Thoracic aorta (tissue), 2 donors: ENCODE measurements at regions not wholly inside any gene's neighbourhood (a gene's known extent, or its start where the extent isn't known, plus 50 kb on each side); places are given as distances from the start of the nearest gene placed in this dataset.

Experiments used
- ATAC-seq: fragments of 150-250 bp; one replicate; pipeline ENCODE4 v1.8.0; 2017; ENCODE audit warnings: low read depth; ENCODE audit not compliant: insufficient number of reproducible peaks, low FRiP score
- DNase-seq: peaks from one replicate; pipeline ENCODE4 v3.0.0-alpha.2; 2020; ENCODE audit warnings: low spot score
- H3K27ac ChIP-seq, 2 donors: fragments of 200-600 bp; sonication (generic); 1 replicate in 1 of 2; 2 replicates in 1 of 2; pipeline ENCODE4 v1.5.1; 2016; ENCODE audit warnings: mild to moderate bottlenecking in 2 of 2, moderate library complexity in 2 of 2
- H3K27me3 ChIP-seq: fragments of 200-600 bp; sonication (generic); replicated peaks from 2 replicates; pipeline ENCODE4 v1.6.0; 2016; ENCODE audit warnings: mild to moderate bottlenecking; ENCODE audit not compliant: insufficient read depth
- H3K36me3 ChIP-seq: fragments of 200-600 bp; sonication (generic); one replicate; pipeline ENCODE4 v1.5.1; 2016
- H3K4me1 ChIP-seq, 2 donors: fragments of 200-600 bp; sonication (generic); 1 replicate in 1 of 2; 2 replicates in 1 of 2; pipeline versions ENCODE4 v1.5.1 to v1.6.0; 2016; ENCODE audit warnings: low read depth in 2 of 2, mild to moderate bottlenecking in 1 of 2; ENCODE audit not compliant: control insufficient read depth in 1 of 2
- H3K4me3 ChIP-seq: fragments of 200-600 bp; sonication (generic); 2 replicates; pipeline ENCODE4 v1.5.1; 2016; ENCODE audit warnings: mild to moderate bottlenecking
- H3K9me3 ChIP-seq: fragments of 200-600 bp; sonication (generic); 2 replicates; pipeline ENCODE4 v1.5.1; 2016
- TF ChIP-seq, protein P1 (sequence below): fragments of 200-600 bp; sonication (generic); IDR thresholded peaks from one replicate; pipeline ENCODE4 v1.5.1; 2019; ENCODE audit warnings: antibody characterized with exemption

DNA sequence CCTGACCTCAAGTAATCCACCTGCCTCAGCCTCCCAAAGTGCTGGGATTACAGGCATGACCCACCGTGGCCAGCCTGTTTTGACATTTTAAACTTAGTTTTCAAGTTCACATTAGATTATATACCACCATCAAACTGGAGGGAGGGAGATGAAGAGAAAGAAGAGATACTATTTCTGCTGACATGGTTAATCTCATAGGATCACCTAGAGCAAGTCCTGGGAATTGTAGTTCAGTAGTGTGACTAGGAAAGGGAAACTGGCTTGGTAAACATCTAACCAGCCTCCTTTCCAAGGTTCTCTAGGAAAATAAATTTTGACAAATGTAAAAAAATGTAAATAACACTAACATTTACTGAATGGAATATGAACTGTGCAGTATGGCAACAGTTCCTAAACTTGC, 120.5 kb upstream of the ASCC3 start:
- no peaks in the 10 kb centered on the region for H3K4me1 ChIP-seq
- DNase-seq: no peak
- no peak overlapping the region for H3K27ac ChIP-seq
- no peaks in the 10 kb centered on the region for H3K27me3 ChIP-seq
- TF ChIP-seq, protein P1, sequence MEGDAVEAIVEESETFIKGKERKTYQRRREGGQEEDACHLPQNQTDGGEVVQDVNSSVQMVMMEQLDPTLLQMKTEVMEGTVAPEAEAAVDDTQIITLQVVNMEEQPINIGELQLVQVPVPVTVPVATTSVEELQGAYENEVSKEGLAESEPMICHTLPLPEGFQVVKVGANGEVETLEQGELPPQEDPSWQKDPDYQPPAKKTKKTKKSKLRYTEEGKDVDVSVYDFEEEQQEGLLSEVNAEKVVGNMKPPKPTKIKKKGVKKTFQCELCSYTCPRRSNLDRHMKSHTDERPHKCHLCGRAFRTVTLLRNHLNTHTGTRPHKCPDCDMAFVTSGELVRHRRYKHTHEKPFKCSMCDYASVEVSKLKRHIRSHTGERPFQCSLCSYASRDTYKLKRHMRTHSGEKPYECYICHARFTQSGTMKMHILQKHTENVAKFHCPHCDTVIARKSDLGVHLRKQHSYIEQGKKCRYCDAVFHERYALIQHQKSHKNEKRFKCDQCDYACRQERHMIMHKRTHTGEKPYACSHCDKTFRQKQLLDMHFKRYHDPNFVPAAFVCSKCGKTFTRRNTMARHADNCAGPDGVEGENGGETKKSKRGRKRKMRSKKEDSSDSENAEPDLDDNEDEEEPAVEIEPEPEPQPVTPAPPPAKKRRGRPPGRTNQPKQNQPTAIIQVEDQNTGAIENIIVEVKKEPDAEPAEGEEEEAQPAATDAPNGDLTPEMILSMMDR: no peak
- no peaks in the 10 kb centered on the region for H3K9me3 ChIP-seq
- H3K36me3 ChIP-seq: no peaks in the 10 kb centered on the region
- H3K4me3 ChIP-seq: no peak overlapping the region
- no peak for ATAC-seq

DNA sequence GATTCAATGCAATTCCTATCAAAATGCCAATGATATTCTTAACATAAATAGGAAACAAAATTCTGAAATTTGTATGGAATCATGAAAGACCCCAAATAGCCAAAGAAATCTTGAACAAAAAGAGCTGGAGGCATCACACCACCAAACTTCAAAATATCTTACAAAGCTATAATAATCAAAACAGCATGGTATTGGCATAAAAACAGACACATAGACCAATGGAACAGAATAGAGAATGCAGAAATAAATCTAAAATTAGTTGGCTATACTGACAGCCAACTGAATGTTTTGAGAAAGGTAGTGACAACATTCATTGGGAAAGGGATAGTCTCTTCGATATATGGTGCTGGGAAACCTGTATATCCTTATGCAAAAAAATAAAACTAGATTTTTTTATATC, 121.9 kb upstream of the ASCC3 start:
- H3K4me1 ChIP-seq: no peaks in the 10 kb centered on the region
- no peak overlapping the region for H3K27ac ChIP-seq
- no peaks in the 10 kb centered on the region for H3K9me3 ChIP-seq

DNA sequence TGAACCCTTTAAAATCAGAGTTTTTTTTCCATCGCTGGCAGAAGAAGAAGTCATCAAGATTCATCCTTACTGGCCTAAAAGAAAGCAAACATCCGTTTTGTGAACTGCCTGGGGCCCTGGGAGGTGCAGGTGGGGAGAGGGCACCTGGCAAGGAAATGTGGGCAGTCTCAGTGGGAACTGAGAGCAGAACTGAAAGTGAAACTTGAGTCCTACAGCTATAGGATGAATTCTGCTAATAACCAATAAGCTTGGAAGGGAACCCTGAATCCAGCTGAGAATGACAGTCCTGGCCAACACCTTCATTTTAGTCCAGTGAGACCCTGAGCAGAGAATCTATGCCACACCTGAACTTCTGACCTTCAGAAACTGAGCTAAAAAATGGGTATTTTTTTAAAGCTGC, 130.1 kb upstream of the ASCC3 start:
- Histone ChIP-seq H3K27me3 (no peaks in the 10 kb centered on the region), H3K27ac (no peak overlapping the region), H3K4me3 (peak overlapping the region; percentile 17), H3K9me3 (no peaks in the 10 kb centered on the region), H3K36me3 (no peaks in the 10 kb centered on the region), H3K4me1 (no peaks in the 10 kb centered on the region)
- TF ChIP-seq, protein P1: no peak
- no peak for DNase-seq
- ATAC-seq: no peak

More for the DNA sequence above, 121.9 kb upstream of the ASCC3 start:
- H3K27me3 ChIP-seq: no peaks in the 10 kb centered on the region
- DNase-seq (no peak), ATAC-seq (no peak)
- TF ChIP-seq, protein P1: no peak
- H3K36me3 ChIP-seq: no peaks in the 10 kb centered on the region
- H3K4me3 ChIP-seq: no peak overlapping the region

DNA sequence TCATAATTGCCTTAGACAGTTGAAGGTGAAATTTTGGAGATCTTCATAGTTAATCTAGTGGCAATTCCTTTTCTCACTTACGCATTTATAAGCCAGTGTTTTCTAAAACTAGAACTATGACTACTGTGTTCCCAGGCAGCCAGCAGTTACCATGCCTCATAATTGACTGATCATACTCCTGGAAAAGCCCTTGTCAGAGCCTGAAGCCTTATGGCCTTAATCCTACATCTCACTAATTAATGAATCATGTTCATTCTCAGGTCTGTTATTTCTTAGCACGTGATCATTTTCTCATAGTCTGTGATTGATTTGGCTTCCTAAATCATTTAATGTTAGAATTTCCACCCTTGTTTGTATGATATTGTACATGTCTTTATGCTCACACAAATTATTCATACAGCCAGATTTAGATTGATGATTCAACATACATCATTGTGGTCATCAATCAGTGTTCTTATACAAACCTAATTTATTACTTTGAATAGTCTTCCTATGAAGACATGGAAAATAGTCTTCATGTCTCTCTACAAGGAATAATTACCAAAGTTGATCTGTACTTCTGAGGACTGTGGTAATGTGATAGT, 132.6 kb upstream of the ASCC3 start:
- H3K9me3 ChIP-seq: no peaks in the 10 kb centered on the region
- no peaks in the 10 kb centered on the region for H3K36me3 ChIP-seq
- H3K4me3 ChIP-seq: no peak overlapping the region
- H3K4me1 ChIP-seq: no peaks in the 10 kb centered on the region
- H3K27me3 ChIP-seq: no peaks in the 10 kb centered on the region
- no peak for DNase-seq
- no peak for ATAC-seq
- TF ChIP-seq, protein P1: no peak
- H3K27ac ChIP-seq: no peak overlapping the region

DNA sequence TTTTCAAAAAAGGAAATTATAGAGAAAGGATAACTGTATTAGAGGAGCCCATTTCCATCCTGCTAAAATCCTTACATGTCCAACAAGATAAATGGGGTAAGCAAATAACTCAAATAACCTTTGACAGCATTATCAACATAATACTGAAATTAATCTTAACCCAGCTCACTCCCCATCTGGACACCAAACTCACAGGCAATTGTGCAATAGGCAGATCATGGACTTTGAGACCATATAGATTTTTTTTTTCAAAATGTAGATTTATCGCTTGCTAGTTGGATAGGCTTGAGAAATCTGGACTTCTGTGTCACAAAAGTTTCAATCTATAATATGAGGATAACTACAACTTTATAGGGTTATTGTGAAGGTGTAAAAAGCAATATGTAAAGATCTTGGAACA, 134.4 kb upstream of the ASCC3 start:
- TF ChIP-seq, protein P1: no peak
- DNase-seq (no peak), ATAC-seq (no peak)
- H3K4me3 ChIP-seq: no peak overlapping the region
- H3K36me3 ChIP-seq: no peaks in the 10 kb centered on the region
- H3K27ac ChIP-seq: no peak overlapping the region
- no peaks in the 10 kb centered on the region for H3K4me1 ChIP-seq
- no peaks in the 10 kb centered on the region for H3K9me3 ChIP-seq
- no peaks in the 10 kb centered on the region for H3K27me3 ChIP-seq
